Fibroblast of skin of abdomen (primary cell): ENCODE measurements at regions not wholly inside any gene's neighbourhood (a gene's known extent, or its start where the extent isn't known, plus 50 kb on each side); places are given as distances from the start of the nearest gene placed in this dataset.

Experiments
- DNase-seq: peaks from one replicate; pipeline ENCODE4 v3.0.0-alpha.2; 2013

- DNase-seq, result no peak
Measured at GRCh38 chr20:1710484-1710883, 52.9 kb upstream of the SIRPG start.

DNA sequence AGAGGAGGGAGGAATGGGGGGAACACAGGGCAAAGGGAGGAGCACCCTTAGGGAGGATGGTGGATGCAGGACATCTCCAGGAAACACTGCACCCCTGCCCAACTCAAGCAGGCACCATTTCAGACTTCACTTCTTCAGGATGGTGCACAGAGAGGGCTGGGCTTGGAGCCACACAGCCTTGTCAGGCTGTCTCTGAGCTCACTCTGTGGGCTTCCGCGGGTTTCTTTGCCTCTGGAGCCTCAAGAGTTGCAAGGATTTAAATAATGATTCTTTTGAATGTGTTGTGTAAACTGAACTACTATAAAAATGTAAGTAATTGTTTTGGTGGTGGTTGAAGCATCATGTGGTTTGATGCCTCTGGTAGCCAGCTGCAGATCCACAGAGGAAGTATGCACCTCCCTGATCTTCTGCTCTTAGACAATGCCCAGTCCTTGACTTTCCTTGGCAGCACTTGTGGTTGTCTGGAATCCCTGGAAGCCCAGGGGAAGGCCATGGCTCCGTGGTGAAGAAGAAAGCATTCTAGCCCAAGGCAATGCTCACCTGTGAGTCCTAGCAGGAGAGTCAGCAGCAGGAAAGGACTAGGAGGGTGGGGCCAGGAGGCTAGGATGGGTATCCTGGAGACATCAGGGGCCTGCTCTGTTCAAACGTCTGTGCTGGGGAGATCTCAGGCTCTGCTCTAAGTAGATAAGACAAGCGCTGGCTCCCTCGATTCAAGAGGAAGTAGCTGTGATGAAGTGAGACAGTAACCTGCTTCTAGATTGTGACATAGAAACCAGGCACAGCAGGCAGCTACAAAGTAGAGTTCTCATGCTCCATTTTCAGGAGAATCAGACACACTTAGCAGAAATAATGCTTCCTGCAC is 50.2 kb upstream of the SIRPG start:
- no peak for DNase-seq
